ENCODE measurements at regions not wholly inside any gene's neighbourhood (a gene's known extent, or its start where the extent isn't known, plus 50 kb on each side); places are given as distances from the start of the nearest gene placed in this dataset.

DNA sequence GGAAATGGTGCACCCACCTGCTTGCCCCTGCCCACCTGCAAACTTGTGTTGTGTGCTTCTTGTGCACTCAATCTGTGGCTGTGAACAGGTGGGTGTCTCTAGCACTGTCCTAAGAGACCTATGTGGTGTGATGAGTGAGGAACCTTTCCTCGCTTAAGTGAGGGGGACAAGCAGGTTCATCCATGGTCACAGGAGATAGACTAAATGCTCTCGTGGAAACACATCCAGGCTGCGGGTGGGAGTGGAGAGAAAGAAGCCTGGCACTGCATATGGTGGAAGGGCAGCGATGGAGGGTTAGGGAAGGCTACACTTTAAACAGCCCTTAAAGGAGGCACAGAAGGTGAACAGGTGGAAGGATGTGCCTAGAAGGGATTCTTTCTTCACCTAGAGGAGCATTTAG lies 330.9 kb downstream of the CXCL12 start:
- H3K27ac Mint-ChIP-seq (ENCODE audit: unreplicated experiment) = no peak overlapping the region
- intact Hi-C loops (cut with micrococcal nuclease; ENCODE audit: unreplicated experiment) = no loop called here
- CTCF ChIA-PET = no interaction called here
- peaks cover 12% of the 10 kb centered on the region for H3K27me3 Mint-ChIP-seq (ENCODE audit: unreplicated experiment)
- BruUV-seq (replicated peaks) = no TSS peak
- no peak overlapping the region for H3K4me3 Mint-ChIP-seq (ENCODE audit: low read depth, unreplicated experiment)
- no peak for DNase-seq
- no peaks in the 10 kb centered on the region for H3K9me3 Mint-ChIP-seq (ENCODE audit: low read depth, unreplicated experiment)
- TF ChIP-seq, protein P1, sequence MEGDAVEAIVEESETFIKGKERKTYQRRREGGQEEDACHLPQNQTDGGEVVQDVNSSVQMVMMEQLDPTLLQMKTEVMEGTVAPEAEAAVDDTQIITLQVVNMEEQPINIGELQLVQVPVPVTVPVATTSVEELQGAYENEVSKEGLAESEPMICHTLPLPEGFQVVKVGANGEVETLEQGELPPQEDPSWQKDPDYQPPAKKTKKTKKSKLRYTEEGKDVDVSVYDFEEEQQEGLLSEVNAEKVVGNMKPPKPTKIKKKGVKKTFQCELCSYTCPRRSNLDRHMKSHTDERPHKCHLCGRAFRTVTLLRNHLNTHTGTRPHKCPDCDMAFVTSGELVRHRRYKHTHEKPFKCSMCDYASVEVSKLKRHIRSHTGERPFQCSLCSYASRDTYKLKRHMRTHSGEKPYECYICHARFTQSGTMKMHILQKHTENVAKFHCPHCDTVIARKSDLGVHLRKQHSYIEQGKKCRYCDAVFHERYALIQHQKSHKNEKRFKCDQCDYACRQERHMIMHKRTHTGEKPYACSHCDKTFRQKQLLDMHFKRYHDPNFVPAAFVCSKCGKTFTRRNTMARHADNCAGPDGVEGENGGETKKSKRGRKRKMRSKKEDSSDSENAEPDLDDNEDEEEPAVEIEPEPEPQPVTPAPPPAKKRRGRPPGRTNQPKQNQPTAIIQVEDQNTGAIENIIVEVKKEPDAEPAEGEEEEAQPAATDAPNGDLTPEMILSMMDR (IDR thresholded peaks at IDR 0.05; ENCODE audit: unreplicated experiment) = no peak
- H3K36me3 Mint-ChIP-seq (ENCODE audit: insufficient read depth, unreplicated experiment) = no peaks in the 10 kb centered on the region
- no peaks in the 10 kb centered on the region for H3K4me1 Mint-ChIP-seq (ENCODE audit: low read depth, unreplicated experiment)

DNA sequence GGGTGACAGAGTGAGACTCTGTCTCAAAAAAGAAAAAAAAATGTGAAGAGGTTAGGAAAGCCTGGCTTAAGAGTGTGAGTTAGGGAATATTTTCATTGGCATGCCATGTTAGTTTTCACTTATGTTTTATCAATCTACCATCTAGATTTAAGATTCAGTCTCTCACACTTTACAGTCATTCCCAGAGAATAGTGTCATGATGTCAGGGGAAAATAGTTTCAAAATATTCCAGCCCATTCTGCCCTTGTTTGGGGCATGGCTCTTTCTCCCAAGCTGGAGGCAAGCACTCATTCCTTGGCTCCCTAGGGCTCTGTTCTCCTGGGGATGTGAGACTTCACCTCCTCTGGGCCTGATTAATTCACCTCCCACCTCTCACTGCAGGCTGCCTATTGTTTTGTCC lies 331.5 kb downstream of the CXCL12 start:
- DNase-seq = no peak
- intact Hi-C loops (cut with micrococcal nuclease; ENCODE audit: unreplicated experiment) = no loop called here
- no TSS peak for BruUV-seq (replicated peaks)
- H3K27me3 Mint-ChIP-seq (ENCODE audit: unreplicated experiment) = peaks cover 12% of the 10 kb centered on the region
- CTCF ChIA-PET = no interaction called here
- no peaks in the 10 kb centered on the region for H3K4me1 Mint-ChIP-seq (ENCODE audit: low read depth, unreplicated experiment)
- H3K27ac Mint-ChIP-seq (ENCODE audit: unreplicated experiment) = no peak overlapping the region
- no peaks in the 10 kb centered on the region for H3K9me3 Mint-ChIP-seq (ENCODE audit: low read depth, unreplicated experiment)
- H3K36me3 Mint-ChIP-seq (ENCODE audit: insufficient read depth, unreplicated experiment) = no peaks in the 10 kb centered on the region
- H3K4me3 Mint-ChIP-seq (ENCODE audit: low read depth, unreplicated experiment) = no peak overlapping the region
- TF ChIP-seq, protein P1 (IDR thresholded peaks at IDR 0.05; ENCODE audit: unreplicated experiment) = no peak

DNA sequence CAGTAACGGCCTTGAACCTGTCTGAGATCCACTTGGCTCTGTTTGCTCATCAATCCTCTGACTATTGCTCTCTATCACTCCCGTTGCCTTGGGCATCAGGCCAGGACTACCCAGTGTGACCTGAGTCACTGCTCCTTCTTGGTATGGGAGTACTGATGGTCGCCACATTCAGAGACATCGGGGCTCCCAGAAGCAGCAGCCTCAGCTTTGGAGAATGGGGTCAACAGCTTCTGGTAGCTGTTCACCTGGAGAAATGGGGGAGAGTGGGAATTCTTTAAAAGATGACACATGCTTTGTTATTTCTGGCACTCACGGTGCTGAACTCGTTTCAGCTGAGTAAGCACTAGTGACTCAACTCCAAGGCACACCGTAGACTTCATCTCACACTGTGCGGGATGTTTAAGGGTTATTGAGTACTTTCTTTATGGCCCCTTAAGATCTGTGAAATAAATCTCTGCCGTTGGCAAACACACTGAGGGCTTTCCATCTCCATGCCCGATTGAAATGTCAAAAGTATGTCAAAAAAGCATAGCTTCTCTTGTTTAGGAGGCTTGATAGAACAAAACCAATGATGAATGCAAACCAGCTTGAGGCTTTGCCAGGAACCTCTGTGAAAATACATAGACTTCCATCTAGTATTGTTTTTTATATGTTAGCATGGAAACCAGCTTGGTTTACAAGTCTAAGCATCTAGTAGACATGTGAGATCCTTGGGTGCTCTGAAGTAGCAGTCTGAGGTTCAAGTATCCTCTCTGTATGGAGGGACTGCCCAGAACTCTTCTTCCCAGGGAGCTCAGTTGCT lies 333.1 kb downstream of the CXCL12 start:
- Mint-ChIP-seq H3K36me3 (ENCODE audit: insufficient read depth, unreplicated experiment) (no peaks in the 10 kb centered on the region), H3K4me1 (ENCODE audit: low read depth, unreplicated experiment) (no peaks in the 10 kb centered on the region), H3K9me3 (ENCODE audit: low read depth, unreplicated experiment) (no peaks in the 10 kb centered on the region), H3K27ac (ENCODE audit: unreplicated experiment) (no peak overlapping the region), H3K27me3 (ENCODE audit: unreplicated experiment) (peaks cover 18% of the 10 kb centered on the region), H3K4me3 (ENCODE audit: low read depth, unreplicated experiment) (no peak overlapping the region)
- no peak for DNase-seq
- CTCF ChIA-PET = no interaction called here
- no TSS peak for BruUV-seq (replicated peaks)
- intact Hi-C loops (cut with micrococcal nuclease; ENCODE audit: unreplicated experiment) = no loop called here
- TF ChIP-seq, protein P1 (IDR thresholded peaks at IDR 0.05; ENCODE audit: unreplicated experiment) = no peak

DNA sequence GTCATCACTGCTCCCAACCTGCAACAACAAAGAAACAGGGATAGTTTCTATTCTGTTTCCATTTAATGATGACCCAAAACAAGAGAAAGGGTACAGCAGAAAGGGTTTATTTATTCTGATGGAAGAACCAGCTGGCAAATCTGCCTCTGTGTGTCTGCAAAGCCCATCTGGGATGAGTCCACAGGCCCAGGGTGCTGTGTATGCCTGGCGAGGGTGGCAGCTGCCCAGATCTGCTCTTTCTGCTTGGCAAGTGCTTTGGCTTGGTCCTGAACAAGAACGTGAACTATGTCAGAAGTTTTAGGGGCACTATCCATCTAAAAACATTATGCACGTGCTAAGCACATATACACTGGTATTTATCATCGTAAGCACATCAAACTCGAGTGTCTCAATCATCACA lies 333.8 kb downstream of the CXCL12 start:
- TF ChIP-seq, protein P1 (IDR thresholded peaks at IDR 0.05; ENCODE audit: unreplicated experiment) = no peak
- BruUV-seq (replicated peaks) = no TSS peak
- no peaks in the 10 kb centered on the region for H3K9me3 Mint-ChIP-seq (ENCODE audit: low read depth, unreplicated experiment)
- peaks cover 25% of the 10 kb centered on the region for H3K27me3 Mint-ChIP-seq (ENCODE audit: unreplicated experiment)
- H3K4me1 Mint-ChIP-seq (ENCODE audit: low read depth, unreplicated experiment) = no peaks in the 10 kb centered on the region
- H3K36me3 Mint-ChIP-seq (ENCODE audit: insufficient read depth, unreplicated experiment) = no peaks in the 10 kb centered on the region
- intact Hi-C loops (cut with micrococcal nuclease; ENCODE audit: unreplicated experiment) = no loop called here
- no peak for DNase-seq
- H3K27ac Mint-ChIP-seq (ENCODE audit: unreplicated experiment) = no peak overlapping the region
- CTCF ChIA-PET = no interaction called here
- H3K4me3 Mint-ChIP-seq (ENCODE audit: low read depth, unreplicated experiment) = no peak overlapping the region

Measured in Calu3 (cell line).